Keratinocyte (primary cell): ENCODE measurements at regions not wholly inside any gene's neighbourhood (a gene's known extent, or its start where the extent isn't known, plus 50 kb on each side); places are given as distances from the start of the nearest gene placed in this dataset.

Experiments used
- DNase-seq: peaks from one replicate; pipeline ENCODE4 v3.0.0-alpha.2; 2011; ENCODE audit warnings: low read depth, missing footprints, low spot score
- FAIRE-seq: peaks from 2 replicates; lab custom pipeline; 2011; peaks lifted over from hg19 to GRCh38; lab: Jason Lieb, UNC
- H2AFZ ChIP-seq: 2 replicates; pipeline ENCODE4 v1.6.0; 2012; ENCODE audit warnings: low read length, control low read depth, inconsistent platforms; ENCODE audit not compliant: control insufficient read depth
- H3K27ac ChIP-seq: 2 replicates; pipeline ENCODE4 v1.5.1; 2011; ENCODE audit warnings: low read length; ENCODE audit not compliant: control insufficient read depth, insufficient read depth
- H3K27me3 ChIP-seq: 3 replicates; pipeline ENCODE4 v1.6.0; 2011; ENCODE audit warnings: low read length; ENCODE audit not compliant: control insufficient read depth, insufficient read depth; ENCODE audit errors: extremely low read depth
- H3K36me3 ChIP-seq, 2 experiments: 2 replicates in 1 of 2; 3 replicates in 1 of 2; pipeline ENCODE4 v1.5.1; 2011; ENCODE audit warnings: low read length in 2 of 2, mild to moderate bottlenecking in 1 of 2; ENCODE audit not compliant: control insufficient read depth in 2 of 2, insufficient read depth in 2 of 2; ENCODE audit errors: extremely low read depth in 1 of 2
- H3K4me1 ChIP-seq: 3 replicates; pipeline ENCODE4 v1.5.1; 2011; ENCODE audit warnings: low read length; ENCODE audit not compliant: control insufficient read depth, insufficient read depth; ENCODE audit errors: extremely low read depth
- H3K4me2 ChIP-seq: 3 replicates; pipeline ENCODE4 v1.6.0; 2011; ENCODE audit warnings: low read depth, low read length; ENCODE audit not compliant: control insufficient read depth, insufficient read depth; ENCODE audit errors: extremely low read depth
- H3K4me3 ChIP-seq, 3 experiments: fragments of 200-600 bp in 1 of 3; sonication (generic) in 1 of 3; 2 replicates in 2 of 3; 3 replicates in 1 of 3; pipeline ENCODE4 v1.5.1; 2011 to 2016; ENCODE audit warnings: low read length in 3 of 3, mild to moderate bottlenecking in 3 of 3, control low read depth in 2 of 3, inconsistent platforms in 1 of 3, low read depth in 1 of 3, mixed read lengths in 1 of 3, mixed run types in 1 of 3, moderate library complexity in 1 of 3; ENCODE audit not compliant: control insufficient read depth in 2 of 3, insufficient read depth in 2 of 3; ENCODE audit errors: extremely low read depth in 1 of 3
- H3K79me2 ChIP-seq: 2 replicates; pipeline ENCODE4 v1.6.0; 2012; ENCODE audit warnings: low read length; ENCODE audit not compliant: control insufficient read depth, insufficient read depth
- H3K9ac ChIP-seq: 3 replicates; pipeline ENCODE4 v1.6.0; 2011; ENCODE audit warnings: low read length; ENCODE audit not compliant: control insufficient read depth, insufficient read depth; ENCODE audit errors: extremely low read depth
- H3K9me1 ChIP-seq: 3 replicates; pipeline ENCODE4 v1.6.0; 2011; ENCODE audit warnings: low read length; ENCODE audit not compliant: control insufficient read depth, insufficient read depth; ENCODE audit errors: extremely low read depth
- H3K9me3 ChIP-seq: 2 replicates; pipeline ENCODE4 v1.5.1; 2012; ENCODE audit warnings: low read depth, low read length; ENCODE audit not compliant: control insufficient read depth
- H4K20me1 ChIP-seq: 3 replicates; pipeline ENCODE4 v1.6.0; 2011; ENCODE audit warnings: low read length; ENCODE audit not compliant: control insufficient read depth, insufficient read depth; ENCODE audit errors: extremely low read depth
- EZH2 ChIP-seq: IDR thresholded peaks from one replicate; pipeline ENCODE4 v1.6.1; 2012; ENCODE audit warnings: inconsistent platforms, mild to moderate bottlenecking, low read length, moderate library complexity
- dilution Hi-C: fragments of 300-500 bp; cut with MboI; formaldehyde crosslinking; loops from one replicate; pipeline ENCODE4 v1.7.0; 2020; ENCODE audit warnings: low sequenced_read_pairs; ENCODE audit not compliant: extremely low pct_ligation_motif_present
- TF ChIP-seq, protein P1 (sequence below), 3 experiments: IDR thresholded peaks in 1 of 3; conservative IDR thresholded peaks in 1 of 3; optimal IDR thresholded peaks in 1 of 3; 2 replicates in 2 of 3; 3 replicates in 1 of 3; pipeline versions ENCODE3 to v1.5.1; 2011; ENCODE audit warnings: low read length in 3 of 3, mild to moderate bottlenecking in 3 of 3, moderate library complexity in 2 of 3, control low read depth in 1 of 3, inconsistent platforms in 1 of 3; ENCODE audit not compliant: insufficient read depth in 2 of 3; ENCODE audit errors: extremely low read depth in 1 of 3

DNA sequence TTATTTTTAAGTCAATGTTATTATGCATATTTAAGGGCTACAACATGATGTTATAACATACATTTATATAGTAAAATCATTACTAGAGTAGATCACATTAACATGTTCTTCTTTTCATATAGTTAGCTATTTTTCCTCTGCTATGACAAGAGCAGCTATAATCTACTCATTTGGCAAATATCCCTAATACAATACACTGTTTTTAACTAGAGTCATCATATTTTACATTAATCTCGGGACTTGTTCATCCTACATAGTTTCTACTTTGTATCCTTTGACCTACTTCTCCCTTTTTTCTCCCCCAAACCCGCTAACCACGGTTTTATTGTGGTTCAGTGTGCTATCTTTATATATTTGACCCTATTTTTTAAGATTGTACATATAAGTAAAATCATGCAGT lies 249.0 kb downstream of the EPM2A start:
- H3K4me1 ChIP-seq: peaks cover 16% of the 10 kb centered on the region
- no peak for TF ChIP-seq EZH2
- TF ChIP-seq, protein P1, sequence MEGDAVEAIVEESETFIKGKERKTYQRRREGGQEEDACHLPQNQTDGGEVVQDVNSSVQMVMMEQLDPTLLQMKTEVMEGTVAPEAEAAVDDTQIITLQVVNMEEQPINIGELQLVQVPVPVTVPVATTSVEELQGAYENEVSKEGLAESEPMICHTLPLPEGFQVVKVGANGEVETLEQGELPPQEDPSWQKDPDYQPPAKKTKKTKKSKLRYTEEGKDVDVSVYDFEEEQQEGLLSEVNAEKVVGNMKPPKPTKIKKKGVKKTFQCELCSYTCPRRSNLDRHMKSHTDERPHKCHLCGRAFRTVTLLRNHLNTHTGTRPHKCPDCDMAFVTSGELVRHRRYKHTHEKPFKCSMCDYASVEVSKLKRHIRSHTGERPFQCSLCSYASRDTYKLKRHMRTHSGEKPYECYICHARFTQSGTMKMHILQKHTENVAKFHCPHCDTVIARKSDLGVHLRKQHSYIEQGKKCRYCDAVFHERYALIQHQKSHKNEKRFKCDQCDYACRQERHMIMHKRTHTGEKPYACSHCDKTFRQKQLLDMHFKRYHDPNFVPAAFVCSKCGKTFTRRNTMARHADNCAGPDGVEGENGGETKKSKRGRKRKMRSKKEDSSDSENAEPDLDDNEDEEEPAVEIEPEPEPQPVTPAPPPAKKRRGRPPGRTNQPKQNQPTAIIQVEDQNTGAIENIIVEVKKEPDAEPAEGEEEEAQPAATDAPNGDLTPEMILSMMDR (optimal IDR thresholded peaks at IDR 0.05 in 1 of 3, IDR thresholded peaks at IDR 0.05 in 1 of 3, conservative IDR thresholded peaks at IDR 0.05 in 1 of 3; ENCODE audit: extremely low read depth in 1 of 3, insufficient read depth in 2 of 3, low read length in 3 of 3): no peak
- no peaks in the 10 kb centered on the region for H3K9me1 ChIP-seq
- no peak overlapping the region for H3K27ac ChIP-seq
- DNase-seq (no peak), FAIRE-seq (no peak)
- H3K9me3 ChIP-seq: no peaks in the 10 kb centered on the region
- no peaks in the 10 kb centered on the region for H4K20me1 ChIP-seq
- no peaks in the 10 kb centered on the region for H3K79me2 ChIP-seq
- dilution Hi-C loops: no loop called here
- no peak overlapping the region for H3K4me3 ChIP-seq
- H3K27me3 ChIP-seq: no peaks in the 10 kb centered on the region
- H3K9ac ChIP-seq: no peak overlapping the region
- H3K4me2 ChIP-seq: no peak overlapping the region
- no peaks in the 10 kb centered on the region for H3K36me3 ChIP-seq
- H2AFZ ChIP-seq: no peak overlapping the region

DNA sequence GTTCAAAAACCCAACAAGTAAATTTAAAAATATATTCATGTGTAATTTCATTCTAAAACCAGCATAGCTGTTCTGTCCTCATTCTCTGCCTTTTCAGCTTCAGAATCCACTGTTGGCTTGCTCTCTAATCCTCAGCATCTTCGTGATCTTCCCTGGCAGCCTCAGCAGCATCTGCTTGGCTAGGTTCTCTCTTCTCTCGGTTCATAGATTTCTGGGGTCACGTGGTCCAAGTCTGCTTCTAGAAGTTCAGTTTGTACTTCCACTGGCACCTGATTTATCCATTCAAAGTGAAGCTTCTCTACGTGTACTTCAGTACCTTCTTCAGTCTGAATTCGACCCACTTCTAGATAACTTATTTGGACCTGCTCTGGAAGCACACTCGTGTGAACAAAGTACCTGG lies 245.7 kb downstream of the EPM2A start:
- no peaks in the 10 kb centered on the region for H3K36me3 ChIP-seq
- no peaks in the 10 kb centered on the region for H3K4me1 ChIP-seq
- no peak overlapping the region for H3K4me3 ChIP-seq
- H3K9me1 ChIP-seq: no peaks in the 10 kb centered on the region
- DNase-seq: no peak
- H3K27ac ChIP-seq: no peak overlapping the region
- H3K4me2 ChIP-seq: no peak overlapping the region
- FAIRE-seq: no peak
- no peaks in the 10 kb centered on the region for H4K20me1 ChIP-seq
- no peak overlapping the region for H3K9ac ChIP-seq
- TF ChIP-seq, protein P1 (optimal IDR thresholded peaks at IDR 0.05 in 1 of 3, IDR thresholded peaks at IDR 0.05 in 1 of 3, conservative IDR thresholded peaks at IDR 0.05 in 1 of 3; ENCODE audit: extremely low read depth in 1 of 3, insufficient read depth in 2 of 3, low read length in 3 of 3): no peak
- no peak for TF ChIP-seq EZH2
- no peaks in the 10 kb centered on the region for H3K79me2 ChIP-seq
- no peaks in the 10 kb centered on the region for H3K27me3 ChIP-seq
- no peaks in the 10 kb centered on the region for H3K9me3 ChIP-seq
- dilution Hi-C loops: no loop called here
- no peak overlapping the region for H2AFZ ChIP-seq
